Stimulated activated CD4-positive, alpha-beta T cell treated with anti-CD3 and anti-CD28 coated beads, Interleukin-2, amount 100 ng/mL, for 24 hours (primary cell): ENCODE measurements at regions not wholly inside any gene's neighbourhood (a gene's known extent, or its start where the extent isn't known, plus 50 kb on each side); places are given as distances from the start of the nearest gene placed in this dataset.
"Not testable (repeated sequence)": the region's sequence is repeated elsewhere in the genome, so short reads cannot be mapped to it uniquely, and the experiment has no call there.

Source experiments
- DNase-seq, 2 donors: peaks; one replicate each; pipeline ENCODE4 v3.0.0-alpha.2; 2020

DNA sequence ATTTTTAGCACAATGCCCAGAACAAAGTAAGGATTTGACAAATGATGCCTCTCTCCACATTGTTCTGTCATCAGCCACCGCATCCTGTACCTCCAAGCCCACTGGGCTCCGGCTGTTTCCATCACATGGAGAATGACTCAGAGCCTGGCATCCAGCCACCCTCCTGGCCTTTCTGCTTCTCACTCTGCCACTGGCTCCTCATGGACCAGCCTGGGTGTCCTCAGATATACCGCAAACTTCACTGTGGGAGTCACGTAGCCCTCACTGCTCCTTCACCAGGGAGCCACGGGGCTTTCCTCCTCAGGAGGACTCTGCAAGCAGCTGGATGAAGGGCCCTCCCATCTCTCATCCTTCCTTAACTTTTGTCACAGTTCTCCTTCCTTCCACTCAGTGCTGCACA is 943.0 kb downstream of the TUBA3C start:
- not testable (repeated sequence) for DNase-seq

DNA sequence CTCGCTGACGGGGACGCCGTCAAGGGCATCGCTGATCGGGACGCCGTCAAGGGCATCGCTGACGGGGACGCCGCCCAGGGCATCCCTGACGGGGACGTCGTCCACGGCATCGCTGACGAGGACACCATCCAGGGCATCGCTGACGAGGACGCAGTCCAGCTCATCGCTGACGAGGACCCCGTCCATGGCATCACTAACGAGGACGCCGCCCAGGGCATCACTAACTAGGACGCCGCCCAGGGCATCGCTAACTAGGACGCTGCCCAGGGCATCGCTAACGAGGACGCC is 945.2 kb downstream of the TUBA3C start:
- no peak for DNase-seq

DNA sequence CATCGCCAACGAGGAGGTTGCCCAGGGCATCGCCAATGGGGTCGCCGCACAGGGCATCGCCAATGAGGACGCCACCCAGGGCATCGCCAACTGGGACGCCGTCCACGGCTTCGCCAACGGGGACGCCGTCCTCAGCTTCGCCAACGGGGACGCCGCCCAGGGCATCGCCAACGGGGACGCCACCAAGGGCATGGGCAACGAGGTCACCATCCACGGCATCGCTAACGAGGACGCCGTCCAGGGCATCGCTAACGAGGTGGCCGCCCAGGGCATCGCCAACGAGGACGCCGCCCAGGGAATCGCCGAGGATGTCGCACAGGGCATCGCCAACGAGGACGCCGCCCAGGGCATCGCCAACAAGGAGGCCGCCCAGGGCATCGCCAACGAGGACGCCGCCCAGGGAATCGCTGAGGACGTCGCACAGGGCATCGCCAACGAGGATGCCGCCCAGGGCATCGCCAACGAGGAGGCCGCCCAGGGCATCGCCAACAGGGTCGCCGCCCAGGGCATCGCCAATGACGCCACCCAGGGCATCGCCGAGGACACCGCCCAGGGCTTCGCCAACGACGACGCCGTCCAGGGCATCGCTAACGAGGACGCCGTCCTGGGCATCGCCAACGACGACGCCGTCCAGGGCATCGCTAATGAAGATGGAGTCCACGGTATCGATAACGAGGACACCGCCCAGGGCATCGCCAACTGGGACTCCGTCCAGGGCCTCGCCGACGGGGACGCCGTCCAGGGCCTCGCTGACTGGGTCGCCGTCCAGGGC is 945.7 kb downstream of the TUBA3C start:
- DNase-seq: no peak

DNA sequence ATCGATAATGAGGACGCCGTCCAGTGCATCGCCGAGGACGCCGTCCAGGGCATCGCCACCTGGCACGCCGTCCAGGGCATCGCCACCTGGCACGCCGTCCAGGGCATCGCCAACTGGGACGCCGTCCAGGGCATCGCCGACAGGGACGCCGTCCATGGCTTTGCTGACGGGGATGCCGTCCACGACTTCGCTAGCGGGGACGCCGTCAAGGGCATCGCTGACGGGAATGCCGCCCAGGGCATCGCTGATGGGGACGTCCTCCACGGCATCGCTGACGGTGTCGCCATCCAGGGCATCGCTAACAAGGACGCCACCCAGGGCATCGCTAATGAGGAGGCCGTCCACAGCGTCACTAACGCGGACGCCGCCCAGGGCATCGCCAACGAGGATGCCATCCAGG is 946.5 kb downstream of the TUBA3C start:
- DNase-seq: no peak

DNA sequence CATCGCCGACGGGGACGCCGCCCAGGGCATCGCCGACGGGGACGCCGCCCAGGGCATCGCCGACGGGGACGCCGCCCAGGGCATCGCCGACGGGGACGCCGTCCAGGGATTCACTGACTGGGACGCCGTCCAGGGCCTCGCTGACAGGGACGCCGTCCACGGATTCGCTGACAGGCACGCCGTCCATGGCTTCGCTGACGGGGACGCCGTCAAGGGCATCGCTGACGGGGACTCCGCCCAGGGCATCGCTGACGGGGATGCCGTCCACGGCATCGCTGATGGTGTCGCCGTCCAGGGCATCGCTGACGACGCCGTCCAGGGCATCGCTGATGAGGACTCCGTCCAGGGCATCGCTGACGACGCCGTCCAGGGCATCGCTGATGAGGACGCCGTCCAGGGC is 947.2 kb downstream of the TUBA3C start:
- not testable (repeated sequence) for DNase-seq

DNA sequence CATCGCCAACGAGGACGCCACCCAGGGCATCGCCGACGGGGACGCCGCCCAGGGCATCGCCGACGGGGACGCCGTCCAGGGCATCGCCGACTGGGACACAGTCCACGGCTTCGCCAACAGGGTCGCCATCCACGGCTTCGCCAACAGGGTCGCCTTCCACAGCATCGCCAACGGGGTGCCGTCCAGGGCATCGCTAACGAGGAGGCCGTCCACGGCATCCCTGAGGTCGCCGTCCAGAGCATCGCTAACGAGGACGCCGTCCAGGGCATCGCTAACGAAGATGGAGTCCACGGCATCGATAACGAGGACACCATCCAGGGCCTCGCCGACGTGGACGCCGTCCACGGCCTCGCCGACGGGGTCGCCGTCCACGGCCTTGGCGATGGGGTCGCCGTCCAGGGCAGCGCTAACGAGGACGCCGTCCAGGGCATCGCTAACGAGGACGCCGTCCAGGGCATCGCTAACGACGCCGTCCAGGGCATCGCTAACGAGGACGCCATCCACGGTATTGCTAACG is 947.8 kb downstream of the TUBA3C start:
- no peak for DNase-seq

DNA sequence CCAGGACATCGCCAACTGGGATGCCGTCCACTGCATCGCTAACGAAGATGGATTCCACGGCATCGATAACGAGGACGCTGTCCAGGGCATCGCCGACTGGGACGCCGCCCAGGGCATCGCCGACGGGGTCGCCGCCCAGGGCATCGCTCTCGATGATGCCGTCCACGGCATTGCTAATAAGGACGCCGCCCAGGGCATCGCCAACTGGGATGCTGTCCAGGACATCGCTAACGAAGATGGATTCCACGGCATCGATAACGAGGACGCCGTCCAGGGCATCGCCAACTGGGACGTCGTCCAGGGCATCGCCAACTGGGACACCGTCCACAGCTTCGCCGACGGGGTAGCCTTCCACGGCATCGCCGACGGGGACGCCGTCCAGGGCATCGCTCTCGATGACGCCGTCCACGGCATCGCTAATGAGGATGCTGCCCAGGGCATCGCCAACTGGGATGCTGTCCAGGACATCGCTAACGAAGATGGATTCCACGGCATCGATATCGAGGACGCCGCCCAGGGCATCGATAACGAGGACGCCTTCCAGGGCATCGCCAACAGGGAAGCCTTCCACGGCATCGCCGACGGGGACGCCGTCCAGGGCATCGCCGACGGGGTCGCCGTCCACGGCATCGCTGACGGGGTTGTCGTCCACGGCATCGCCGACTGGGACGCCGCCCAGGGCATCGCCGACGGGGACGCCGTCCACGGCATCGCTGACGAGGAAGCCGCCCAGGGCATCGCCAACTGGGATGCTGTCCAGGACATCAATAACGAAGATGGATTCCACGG is 948.4 kb downstream of the TUBA3C start:
- DNase-seq: no peak

DNA sequence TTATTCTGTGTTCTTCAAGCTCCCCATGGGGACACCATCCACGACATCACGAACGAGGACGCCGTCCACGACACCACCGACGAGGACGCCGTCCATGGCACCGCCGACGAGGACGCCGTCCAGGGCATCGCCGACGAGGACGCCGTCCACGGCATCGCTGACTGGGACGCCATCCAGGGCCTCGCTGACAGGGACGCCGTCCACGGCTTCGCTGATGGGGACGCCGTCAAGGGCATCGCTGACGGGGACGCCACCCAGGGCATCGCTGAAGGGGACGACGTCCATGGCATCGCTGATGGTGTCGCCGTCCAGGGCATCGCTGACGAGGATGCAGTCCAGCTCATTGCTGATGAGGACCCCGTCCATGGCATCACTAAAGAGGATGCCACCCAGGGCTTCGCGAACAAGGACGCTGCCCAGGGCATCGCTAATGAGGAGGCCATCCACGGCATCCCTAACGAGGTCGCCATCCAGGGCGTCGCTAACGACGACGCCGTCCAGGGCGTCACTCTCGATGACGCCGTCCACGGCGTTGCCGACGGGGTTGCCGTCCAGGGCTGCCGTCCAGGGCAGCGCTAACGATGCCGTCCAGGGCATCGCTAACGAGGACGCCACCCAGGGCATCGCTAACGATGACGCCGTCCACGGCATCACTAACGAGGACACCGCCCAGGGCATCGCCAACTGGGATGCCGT is 949.2 kb downstream of the TUBA3C start:
- no peak for DNase-seq

DNA sequence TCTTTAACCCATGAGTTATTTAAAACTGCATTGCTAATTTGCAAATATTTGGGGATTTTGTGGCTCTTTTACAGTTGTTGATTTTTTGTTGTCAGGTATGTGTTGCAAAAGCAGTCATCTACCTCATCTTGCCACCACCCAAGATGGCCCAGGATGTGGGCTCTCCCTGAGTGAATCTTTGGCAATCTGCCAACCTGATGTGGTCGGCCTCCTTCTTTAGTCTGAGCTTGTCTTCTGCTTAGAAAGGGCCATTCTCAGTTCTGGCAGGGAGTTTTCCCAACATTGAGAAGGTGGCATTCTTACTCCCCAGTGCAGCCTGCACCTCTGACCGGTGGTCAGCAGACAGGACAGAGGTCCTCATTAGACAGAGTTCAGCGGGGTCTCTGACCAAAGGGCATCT is 957.2 kb downstream of the TUBA3C start:
- not testable (repeated sequence) for DNase-seq

DNA sequence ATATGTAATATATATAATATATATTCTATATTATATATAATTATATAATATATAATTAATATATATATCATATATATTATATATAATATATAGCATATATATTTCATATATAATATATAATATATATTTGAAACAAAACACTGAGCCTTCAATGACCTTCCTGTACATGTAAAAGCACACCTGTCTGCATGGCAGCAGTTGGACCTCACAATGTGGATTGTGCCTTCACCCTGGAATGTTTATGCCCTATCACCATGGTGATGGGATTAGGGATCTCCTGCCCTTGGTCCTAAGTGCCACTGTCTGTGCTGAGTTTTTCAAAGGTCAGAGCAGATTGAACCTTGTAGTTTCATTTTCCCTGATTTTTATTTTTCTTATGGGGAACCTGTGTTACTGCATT is 966.9 kb downstream of the TUBA3C start:
- DNase-seq: not testable (repeated sequence)

DNA sequence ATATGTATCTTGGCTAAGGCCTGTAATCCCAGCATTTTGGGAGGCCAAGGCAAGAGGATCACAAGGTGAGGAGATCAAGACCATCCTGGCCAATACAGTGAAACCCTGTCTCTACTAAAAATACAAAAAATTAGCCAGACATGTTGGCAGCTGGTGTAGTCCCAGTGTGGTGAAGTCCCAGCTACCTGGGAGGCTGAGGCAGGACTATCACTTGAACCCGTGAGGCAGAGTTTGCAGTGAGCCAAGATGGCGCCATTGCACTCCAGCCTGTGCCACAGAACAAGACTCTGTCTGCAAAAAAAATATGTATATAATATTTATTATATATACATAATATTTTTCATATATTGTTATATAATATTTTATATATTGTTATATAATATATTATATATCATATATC is 968.1 kb downstream of the TUBA3C start:
- DNase-seq: not testable (repeated sequence)

DNA sequence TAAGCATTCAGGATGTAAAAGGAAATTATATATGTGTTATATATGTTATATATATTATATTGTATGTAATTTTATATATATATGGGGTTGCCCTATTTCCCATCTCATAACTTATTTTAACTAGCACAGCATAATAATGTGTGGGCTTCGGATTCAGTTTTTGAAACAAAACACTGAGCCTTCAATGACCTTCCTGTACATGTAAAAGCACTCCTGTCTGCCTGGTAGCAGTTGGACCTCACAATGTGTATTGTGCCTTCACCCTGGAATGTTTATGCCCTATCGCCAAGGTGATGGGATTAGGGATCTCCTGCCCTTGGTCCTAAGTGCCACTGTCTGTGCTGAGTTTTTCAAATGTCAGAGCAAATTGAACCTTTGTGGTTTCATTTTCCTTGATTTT is 968.8 kb downstream of the TUBA3C start:
- DNase-seq: peak in 1 of 2 donors; percentile 59

DNA sequence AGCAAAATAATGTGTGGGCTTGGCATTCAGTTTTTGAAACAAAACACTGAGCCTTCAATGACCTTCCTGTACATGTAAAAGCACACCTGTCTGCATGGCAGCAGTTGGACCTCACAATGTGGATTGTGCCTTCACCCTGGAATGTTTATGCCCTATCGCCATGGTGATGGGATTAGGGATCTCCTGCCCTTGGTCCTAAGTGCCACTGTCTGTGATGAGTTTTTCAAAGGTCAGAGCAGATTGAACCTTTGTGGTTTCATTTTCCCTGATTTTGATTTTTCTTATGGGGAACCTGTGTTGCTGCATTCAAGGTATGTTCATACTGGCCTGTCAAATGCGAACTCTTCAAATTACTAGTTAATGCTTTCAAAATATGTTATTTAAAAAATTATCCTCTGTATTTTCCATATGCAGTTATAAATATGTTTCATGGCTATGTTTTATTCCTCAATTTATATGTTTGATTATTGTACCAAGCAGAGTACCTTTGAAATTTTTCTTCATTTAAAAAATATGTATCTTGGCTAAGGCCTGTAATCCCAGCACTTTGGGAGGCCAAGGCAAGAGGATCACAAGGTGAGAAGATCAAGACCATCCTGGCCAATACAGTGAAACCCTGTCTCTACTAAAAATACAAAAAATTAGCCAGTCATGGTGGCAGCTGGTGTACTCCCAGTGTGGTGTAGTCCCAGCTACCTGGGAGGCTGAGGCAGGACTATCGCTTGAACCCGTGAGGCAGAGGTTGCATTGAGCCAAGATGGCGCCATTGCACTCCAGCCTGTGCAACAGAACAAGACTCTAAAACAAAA is 969.7 kb downstream of the TUBA3C start:
- peak; percentile 5 to 18 for DNase-seq

DNA sequence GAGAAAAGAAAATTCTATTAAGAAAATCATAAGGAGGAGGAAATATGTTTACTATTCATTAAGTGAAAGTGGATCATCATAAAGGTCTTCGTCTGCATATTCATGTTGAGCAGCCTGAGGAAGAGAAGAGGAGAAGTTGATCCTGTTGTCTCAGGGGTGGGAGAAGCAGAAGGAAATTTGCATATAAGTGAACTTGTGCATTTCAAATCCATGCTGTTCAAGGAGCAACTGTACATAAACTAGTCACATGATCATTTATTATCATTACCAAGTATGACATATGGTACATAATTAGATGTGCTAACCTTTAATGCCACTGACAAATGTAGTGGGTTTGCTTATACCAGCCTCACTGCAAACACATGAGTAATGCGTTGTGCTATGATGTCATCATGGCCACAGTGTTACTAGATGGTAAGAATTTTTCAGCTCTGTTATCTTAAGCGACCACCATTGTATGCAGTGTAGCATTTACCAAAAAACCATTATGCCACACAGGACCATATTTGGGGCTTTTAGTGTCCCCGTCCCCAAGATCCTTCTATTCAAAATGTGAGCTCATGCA is 976.9 kb downstream of the TUBA3C start:
- not testable (repeated sequence) for DNase-seq

DNA sequence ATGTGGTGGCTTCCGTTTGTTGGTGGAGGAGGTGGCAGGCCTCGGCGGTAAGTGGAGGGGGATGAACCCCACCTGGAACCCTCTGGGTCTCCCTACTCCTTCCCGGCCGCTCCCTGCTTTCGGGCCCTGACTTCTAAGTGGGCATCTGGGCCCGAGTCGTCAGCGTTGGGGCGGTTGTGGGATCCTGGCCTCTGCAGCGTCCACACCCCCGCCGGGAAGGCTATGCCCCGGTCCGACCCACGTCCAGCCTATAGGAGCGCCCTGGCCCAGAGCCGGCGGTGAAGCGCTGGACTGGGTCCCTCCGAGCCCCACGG is 986.3 kb downstream of the TUBA3C start:
- DNase-seq: not testable (repeated sequence)

DNA sequence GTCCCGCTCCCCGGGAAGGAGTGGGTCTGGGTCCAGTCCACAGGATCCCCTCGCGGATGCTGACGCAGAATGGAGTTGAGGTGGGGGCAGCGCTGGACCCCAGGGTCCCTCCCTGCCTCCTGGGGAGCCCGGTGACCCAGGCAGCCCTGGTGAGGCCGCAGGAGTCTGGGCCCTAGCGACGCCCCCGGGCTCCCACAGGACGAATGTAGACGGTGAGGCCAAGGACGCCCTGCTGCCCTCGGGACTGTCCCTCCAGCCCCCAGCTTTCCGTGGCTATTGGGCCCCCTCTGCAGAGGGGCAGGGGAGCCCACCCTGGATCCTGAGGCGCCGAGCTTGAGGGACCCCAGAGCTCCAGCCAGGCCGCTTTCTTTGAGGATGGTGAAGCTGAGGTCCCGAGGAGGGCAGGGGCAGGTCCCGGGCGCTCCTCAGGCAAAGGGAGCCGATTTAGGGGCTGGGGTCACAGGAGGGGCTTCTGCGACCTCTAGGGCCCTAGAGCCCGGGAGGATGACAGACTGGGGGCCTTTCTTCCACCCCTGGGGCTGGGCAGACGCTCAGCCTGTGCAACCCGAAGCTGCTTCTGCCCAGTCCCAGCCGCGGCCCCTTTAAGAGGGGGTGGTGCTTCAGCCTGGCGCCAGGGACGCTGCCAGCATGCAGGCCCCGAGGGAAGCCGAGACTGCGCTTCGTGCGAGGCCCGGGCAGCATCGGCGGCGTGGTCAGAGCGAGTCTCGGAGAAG is 986.8 kb downstream of the TUBA3C start:
- not testable (repeated sequence) for DNase-seq

DNA sequence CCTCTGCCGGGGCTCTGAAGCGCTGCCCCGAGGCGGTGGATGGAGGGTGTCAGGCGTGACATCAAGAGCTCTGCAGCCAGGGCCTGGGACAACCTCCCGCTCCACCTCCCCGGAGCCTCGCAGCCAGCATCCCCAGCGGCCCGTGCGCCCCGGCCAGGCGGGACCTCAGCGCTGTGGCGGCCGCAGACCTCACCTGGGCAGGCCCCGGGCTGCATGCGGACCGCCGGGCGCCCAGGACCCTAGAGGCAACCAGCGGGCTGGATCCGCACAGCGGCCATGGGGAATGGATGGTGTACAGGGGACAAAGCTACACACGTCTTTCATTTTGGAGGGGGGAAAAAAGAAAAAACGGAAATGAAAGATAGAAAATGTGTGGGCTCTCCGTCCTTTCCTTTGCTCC is 987.5 kb downstream of the TUBA3C start:
- DNase-seq: not testable (repeated sequence)
